ENCODE measurements at regions not wholly inside any gene's neighbourhood (a gene's known extent, or its start where the extent isn't known, plus 50 kb on each side); places are given as distances from the start of the nearest gene placed in this dataset.

GRCh38 chr20:51960047-51960675 is 157.8 kb upstream of the SALL4 start:
- TF ChIP-seq CTCF (IDR thresholded peaks at IDR 0.05) (no peak), POLR2A (IDR thresholded peaks at IDR 0.05) (no peak), EP300 (IDR thresholded peaks at IDR 0.05; ENCODE audit: low read depth) (no peak)

Data from transverse colon (tissue), 3 donors.